Left ventricle myocardium inferior (tissue), 1 donor: ENCODE measurements at regions not wholly inside any gene's neighbourhood (a gene's known extent, or its start where the extent isn't known, plus 50 kb on each side); places are given as distances from the start of the nearest gene placed in this dataset.

Experiments used
- DNase-seq: peaks from one replicate; pipeline ENCODE4 v3.0.0-alpha.2; 2020
- H3K27ac ChIP-seq: fragments of 200-600 bp; replicated peaks from 2 replicates; pipeline ENCODE4 v1.8.0; 2021
- H3K27me3 ChIP-seq: fragments of 200-600 bp; 2 replicates; pipeline ENCODE4 v1.8.0; 2021; ENCODE audit warnings: low read depth
- H3K36me3 ChIP-seq: fragments of 200-600 bp; 2 replicates; pipeline ENCODE4 v1.8.0; 2021
- H3K4me1 ChIP-seq: fragments of 200-600 bp; 2 replicates; pipeline ENCODE4 v1.8.0; 2021
- H3K4me3 ChIP-seq: fragments of 200-600 bp; 2 replicates; pipeline ENCODE4 v1.8.0; 2021; ENCODE audit warnings: mild to moderate bottlenecking, moderate library complexity
- H3K9me3 ChIP-seq: fragments of 200-600 bp; replicated peaks from 2 replicates; pipeline ENCODE4 v1.8.0; 2021
- CTCF ChIP-seq: fragments of 200-600 bp; IDR thresholded peaks from 2 replicates; pipeline ENCODE4 v1.8.0; 2021; ENCODE audit warnings: antibody characterized with exemption, mild to moderate bottlenecking, borderline replicate concordance
- intact Hi-C: fragments of 100-400 bp; cut with micrococcal nuclease; formaldehyde crosslinking; loops from one replicate; pipeline ENCODE4 v1.11.0; 2022
- donor health status: DM: no; HTN: yes; CAD: no; lungs with severe emphysema.

GRCh38 chr2:797993-798392 lies 120.8 kb upstream of the TMEM18 start:
- intact Hi-C loops: no loop called here
- Histone ChIP-seq H3K36me3 (no peaks in the 10 kb centered on the region), H3K27me3 (peaks cover 9% of the 10 kb centered on the region), H3K9me3 (no peaks in the 10 kb centered on the region), H3K27ac (no peak overlapping the region), H3K4me1 (peaks cover 5% of the 10 kb centered on the region), H3K4me3 (no peak overlapping the region)
- DNase-seq: no peak
- no peak for TF ChIP-seq CTCF

- Histone ChIP-seq H3K36me3 (no peaks in the 10 kb centered on the region), H3K27me3 (peaks cover 9% of the 10 kb centered on the region), H3K4me1 (peaks cover 5% of the 10 kb centered on the region), H3K27ac (no peak overlapping the region), H3K4me3 (no peak overlapping the region), H3K9me3 (no peaks in the 10 kb centered on the region)
- no peak for DNase-seq
- no peak for TF ChIP-seq CTCF
- intact Hi-C loops: no loop called here
Observed at GRCh38 chr2:797556-797955, 120.3 kb upstream of the TMEM18 start.

GRCh38 chr2:796141-796985 lies 119.2 kb upstream of the TMEM18 start:
- no peak overlapping the region for H3K4me3 ChIP-seq
- H3K9me3 ChIP-seq: no peaks in the 10 kb centered on the region
- intact Hi-C loops: no loop called here
- no peak for DNase-seq
- TF ChIP-seq CTCF: no peak
- H3K27me3 ChIP-seq: peaks cover 9% of the 10 kb centered on the region
- H3K27ac ChIP-seq: peak overlapping the region; percentile 5
- H3K36me3 ChIP-seq: no peaks in the 10 kb centered on the region
- peaks cover 5% of the 10 kb centered on the region for H3K4me1 ChIP-seq

- DNase-seq: no peak
- no peaks in the 10 kb centered on the region for H3K36me3 ChIP-seq
- no peak for TF ChIP-seq CTCF
- H3K4me1 ChIP-seq: peaks cover 5% of the 10 kb centered on the region
- no peaks in the 10 kb centered on the region for H3K9me3 ChIP-seq
- intact Hi-C loops: no loop called here
- H3K4me3 ChIP-seq: no peak overlapping the region
- H3K27ac ChIP-seq: peak overlapping the region; percentile 5
- peaks cover 9% of the 10 kb centered on the region for H3K27me3 ChIP-seq
Observed at GRCh38 chr2:795531-796041, 118.4 kb upstream of the TMEM18 start.

GRCh38 chr2:794554-795241 lies 117.5 kb upstream of the TMEM18 start:
- Histone ChIP-seq H3K27ac (peak overlapping the region; percentile 5), H3K27me3 (peaks cover 9% of the 10 kb centered on the region), H3K36me3 (no peaks in the 10 kb centered on the region), H3K4me3 (no peak overlapping the region), H3K9me3 (no peaks in the 10 kb centered on the region), H3K4me1 (peaks cover 5% of the 10 kb centered on the region)
- intact Hi-C loops: no loop called here
- TF ChIP-seq CTCF: no peak
- peak; percentile 31 for DNase-seq
